Chondrocyte (in vitro differentiated cells): ENCODE measurements at regions not wholly inside any gene's neighbourhood (a gene's known extent, or its start where the extent isn't known, plus 50 kb on each side); places are given as distances from the start of the nearest gene placed in this dataset.

ENCODE experiments used
- DNase-seq: peaks from one replicate; pipeline ENCODE4 v3.0.0; 2021; ENCODE audit warnings: mixed read lengths, low spot score
- H3K27ac Mint-ChIP-seq: one replicate; pipeline ENCODE4 v1.8.0; 2021; ENCODE audit warnings: mild to moderate bottlenecking, moderate library complexity, mixed read lengths; ENCODE audit not compliant: unreplicated experiment
- H3K27me3 Mint-ChIP-seq: 2 replicates; pipeline ENCODE4 v1.8.0; 2021; ENCODE audit warnings: low read depth, mixed read lengths
- H3K36me3 Mint-ChIP-seq: 2 replicates; pipeline ENCODE4 v1.8.0; 2021; ENCODE audit warnings: low read depth, mixed read lengths
- H3K4me1 Mint-ChIP-seq: 2 replicates; pipeline ENCODE4 v1.8.0; 2021; ENCODE audit warnings: low read depth, mild to moderate bottlenecking, mixed read lengths
- H3K4me3 Mint-ChIP-seq: one replicate; pipeline ENCODE4 v1.8.0; 2021; ENCODE audit warnings: mild to moderate bottlenecking, moderate library complexity, mixed read lengths; ENCODE audit not compliant: unreplicated experiment
- H3K9me3 Mint-ChIP-seq: 2 replicates; pipeline ENCODE4 v1.8.0; 2021; ENCODE audit warnings: low read depth, mixed read lengths
- TF ChIP-seq, protein P1 (sequence below): fragments of 200-600 bp; sonication (generic); IDR thresholded peaks from 2 replicates; pipeline ENCODE4 v1.5.0; 2021; ENCODE audit warnings: antibody characterized with exemption, mild to moderate bottlenecking, moderate library complexity

DNA sequence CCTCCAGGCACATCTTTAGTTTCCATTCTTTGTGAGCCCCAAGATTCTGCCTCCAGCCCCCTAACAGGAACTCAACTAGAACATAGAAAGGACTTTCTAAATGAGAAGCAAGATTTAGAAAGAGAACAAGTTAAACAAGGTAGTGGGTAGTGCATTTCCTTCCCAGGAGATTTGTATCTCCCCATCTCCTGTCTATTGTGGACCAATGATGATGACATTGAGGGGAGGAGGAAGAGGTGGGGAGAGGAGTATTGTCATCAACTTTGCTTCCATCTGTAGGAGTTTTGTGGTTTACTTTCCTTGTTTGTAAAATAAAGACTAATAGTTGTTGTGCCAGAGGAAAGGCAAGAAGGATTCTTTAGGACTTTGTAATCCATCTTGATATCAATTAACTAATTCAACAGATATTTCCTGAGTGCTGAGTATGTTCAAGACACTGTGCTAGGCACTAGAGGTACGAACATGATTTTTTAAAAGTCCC lies 235.3 kb upstream of the ROPN1 start:
- Mint-ChIP-seq H3K9me3 (peaks cover 6% of the 10 kb centered on the region), H3K4me3 (no peak overlapping the region), H3K27me3 (peaks cover 2% of the 10 kb centered on the region), H3K4me1 (no peaks in the 10 kb centered on the region), H3K27ac (no peak overlapping the region), H3K36me3 (peaks cover 14% of the 10 kb centered on the region)
- TF ChIP-seq, protein P1, sequence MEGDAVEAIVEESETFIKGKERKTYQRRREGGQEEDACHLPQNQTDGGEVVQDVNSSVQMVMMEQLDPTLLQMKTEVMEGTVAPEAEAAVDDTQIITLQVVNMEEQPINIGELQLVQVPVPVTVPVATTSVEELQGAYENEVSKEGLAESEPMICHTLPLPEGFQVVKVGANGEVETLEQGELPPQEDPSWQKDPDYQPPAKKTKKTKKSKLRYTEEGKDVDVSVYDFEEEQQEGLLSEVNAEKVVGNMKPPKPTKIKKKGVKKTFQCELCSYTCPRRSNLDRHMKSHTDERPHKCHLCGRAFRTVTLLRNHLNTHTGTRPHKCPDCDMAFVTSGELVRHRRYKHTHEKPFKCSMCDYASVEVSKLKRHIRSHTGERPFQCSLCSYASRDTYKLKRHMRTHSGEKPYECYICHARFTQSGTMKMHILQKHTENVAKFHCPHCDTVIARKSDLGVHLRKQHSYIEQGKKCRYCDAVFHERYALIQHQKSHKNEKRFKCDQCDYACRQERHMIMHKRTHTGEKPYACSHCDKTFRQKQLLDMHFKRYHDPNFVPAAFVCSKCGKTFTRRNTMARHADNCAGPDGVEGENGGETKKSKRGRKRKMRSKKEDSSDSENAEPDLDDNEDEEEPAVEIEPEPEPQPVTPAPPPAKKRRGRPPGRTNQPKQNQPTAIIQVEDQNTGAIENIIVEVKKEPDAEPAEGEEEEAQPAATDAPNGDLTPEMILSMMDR = no peak
- DNase-seq = no peak

DNA sequence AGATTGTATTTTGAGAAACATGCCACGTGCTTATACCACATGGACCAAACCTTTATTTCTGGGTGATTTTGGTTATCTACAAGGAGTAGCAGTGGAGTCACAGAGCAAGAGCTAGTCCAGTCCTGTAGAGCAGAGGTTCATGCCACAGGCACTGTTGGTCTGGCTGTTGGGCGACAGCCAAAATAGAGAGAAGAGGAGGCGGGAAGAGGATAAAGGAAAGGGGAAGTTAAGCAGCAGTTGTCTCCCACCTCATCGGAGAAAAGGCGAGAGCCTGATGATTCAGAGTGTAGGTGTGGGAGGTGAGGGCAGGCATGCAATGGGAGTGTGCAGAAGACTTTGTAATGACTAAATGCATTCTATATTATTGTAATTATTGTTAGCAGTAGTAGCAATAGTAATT lies 237.5 kb upstream of the ROPN1 start:
- Mint-ChIP-seq H3K9me3 (peaks cover 6% of the 10 kb centered on the region), H3K27me3 (peaks cover 2% of the 10 kb centered on the region), H3K36me3 (peaks cover 14% of the 10 kb centered on the region), H3K4me1 (no peaks in the 10 kb centered on the region), H3K4me3 (no peak overlapping the region), H3K27ac (no peak overlapping the region)
- DNase-seq = no peak
- TF ChIP-seq, protein P1 = no peak

DNA sequence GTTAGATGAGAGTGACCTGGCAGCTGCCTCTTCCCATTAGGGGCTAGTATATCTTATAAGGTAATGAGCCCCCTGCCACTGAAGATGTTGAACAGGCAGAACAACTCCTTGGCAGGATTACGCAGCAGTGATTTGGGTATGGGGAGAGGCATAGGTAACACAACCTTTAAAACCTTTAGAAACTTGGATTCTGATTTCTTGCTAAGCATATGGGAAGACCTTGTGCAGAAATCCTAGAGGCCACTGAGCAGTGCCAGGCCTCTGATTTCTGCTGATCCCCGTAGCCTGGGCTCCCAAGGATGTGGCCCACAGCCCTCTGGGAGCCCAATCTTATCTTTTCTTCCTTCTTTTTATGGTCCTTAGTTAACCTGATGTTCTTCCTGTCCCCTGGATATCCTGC lies 237.9 kb upstream of the ROPN1 start:
- H3K4me1 Mint-ChIP-seq = no peaks in the 10 kb centered on the region
- TF ChIP-seq, protein P1 = no peak
- no peak overlapping the region for H3K4me3 Mint-ChIP-seq
- H3K27me3 Mint-ChIP-seq = peaks cover 2% of the 10 kb centered on the region
- DNase-seq = no peak
- peaks cover 6% of the 10 kb centered on the region for H3K9me3 Mint-ChIP-seq
- peaks cover 17% of the 10 kb centered on the region for H3K36me3 Mint-ChIP-seq
- no peak overlapping the region for H3K27ac Mint-ChIP-seq

DNA sequence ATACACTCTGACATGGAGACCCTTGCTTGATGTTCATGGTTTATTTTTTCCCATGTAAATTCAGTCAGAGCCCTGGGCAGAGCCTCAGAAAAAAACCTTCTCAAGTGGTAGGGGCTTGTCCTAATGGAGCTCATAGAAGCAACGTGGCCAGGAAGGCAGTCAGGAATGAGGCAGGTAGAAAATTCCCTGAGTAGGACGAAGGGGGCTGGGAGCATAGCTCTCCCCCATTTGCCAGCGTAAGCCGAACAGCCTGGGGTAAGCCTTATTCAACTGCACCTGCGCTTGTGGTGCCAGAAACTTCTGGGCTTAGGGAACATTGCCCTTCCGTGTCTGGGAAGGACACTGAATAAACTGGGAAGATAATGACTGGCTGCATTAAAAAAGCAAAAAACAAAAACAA lies 238.5 kb upstream of the ROPN1 start:
- no peak overlapping the region for H3K4me3 Mint-ChIP-seq
- H3K9me3 Mint-ChIP-seq = peaks cover 6% of the 10 kb centered on the region
- H3K36me3 Mint-ChIP-seq = peaks cover 19% of the 10 kb centered on the region
- H3K27me3 Mint-ChIP-seq = peaks cover 2% of the 10 kb centered on the region
- DNase-seq = no peak
- no peaks in the 10 kb centered on the region for H3K4me1 Mint-ChIP-seq
- no peak overlapping the region for H3K27ac Mint-ChIP-seq
- TF ChIP-seq, protein P1 = no peak

DNA sequence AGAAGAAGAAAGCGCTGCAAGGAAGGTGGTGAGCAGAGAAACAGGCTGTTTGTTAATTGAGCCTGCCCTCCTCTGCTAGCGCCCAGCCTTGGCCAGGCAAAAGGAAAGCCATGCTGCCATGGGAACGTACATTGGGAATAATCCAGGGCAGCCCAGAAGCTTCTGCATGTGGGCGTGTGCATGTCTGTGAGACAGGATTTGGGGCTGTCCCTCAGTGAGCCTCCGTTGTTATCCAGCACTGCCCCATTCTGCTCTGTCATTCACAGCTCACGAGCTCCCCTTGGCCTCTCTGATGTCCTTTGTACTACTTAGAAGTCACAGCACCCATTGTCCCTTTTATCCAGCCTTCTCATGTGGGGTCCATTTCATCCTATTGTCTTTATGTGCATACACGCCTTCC lies 239.1 kb upstream of the ROPN1 start:
- no peak overlapping the region for H3K4me3 Mint-ChIP-seq
- TF ChIP-seq, protein P1 = no peak
- no peak overlapping the region for H3K27ac Mint-ChIP-seq
- peaks cover 6% of the 10 kb centered on the region for H3K9me3 Mint-ChIP-seq
- DNase-seq = no peak
- H3K4me1 Mint-ChIP-seq = no peaks in the 10 kb centered on the region
- peaks cover 2% of the 10 kb centered on the region for H3K27me3 Mint-ChIP-seq
- H3K36me3 Mint-ChIP-seq = peaks cover 20% of the 10 kb centered on the region
